Left hindlimb (tissue), 1 donor: ENCODE measurements at regions not wholly inside any gene's neighbourhood (a gene's known extent, or its start where the extent isn't known, plus 50 kb on each side); places are given as distances from the start of the nearest gene placed in this dataset.

Experiments
- DNase-seq: peaks from one replicate; pipeline ENCODE4 v3.0.0-alpha.2; 2018

GRCh38 chr4:77538574-77539157 is 67.0 kb upstream of the CXCL13 start:
- no peak for DNase-seq
